ENCODE measurements at regions not wholly inside any gene's neighbourhood (a gene's known extent, or its start where the extent isn't known, plus 50 kb on each side); places are given as distances from the start of the nearest gene placed in this dataset.

- FAIRE-seq (no peak), ATAC-seq (no peak), DNase-seq (ENCODE audit: low read depth in 1 of 2, low spot score in 1 of 2) (no peak)
- CTCF ChIA-PET: no interaction called here
- 50% methylated on average over 2 of the region's 2 CpGs for WGBS (ENCODE audit: missing lambda C conversion rate)
- Histone ChIP-seq H3K9me3 (no peaks in the 10 kb centered on the region), H3K4me3 (no peak overlapping the region), H3K27ac (no peak overlapping the region; a peak in 1 of 6 replicates), H3K4me1 (no peaks in the 10 kb centered on the region), H3K4me2 (no peak overlapping the region)
- POLR2A ChIA-PET: no interaction called here
- no peak for TF ChIP-seq ZFP36 (IDR thresholded peaks at IDR 0.05; ENCODE audit: borderline replicate concordance, partially characterized antibody)
- no peak for TF ChIP-seq NPAS2 (CRISPR knock-in tag; IDR thresholded peaks at IDR 0.05; ENCODE audit: borderline replicate concordance)
- no peak for TF ChIP-seq ELK1 (IDR thresholded peaks at IDR 0.05; ENCODE audit: low read depth, low read length)
- no peak for TF ChIP-seq E2F6 (IDR thresholded peaks at IDR 0.05; ENCODE audit: borderline replicate concordance, low read depth)
- no peak for TF ChIP-seq TP53 (CRISPR knock-in tag; IDR thresholded peaks at IDR 0.05)
These were observed 269.6 kb downstream of the PSAT1 start for GRCh38 chr9:78566521-78566920.

GRCh38 chr9:78566948-78567675 lies 270.2 kb downstream of the PSAT1 start:
- Histone ChIP-seq H3K27ac (no peak overlapping the region; a peak in 1 of 6 replicates), H3K4me3 (no peak overlapping the region), H3K9me3 (no peaks in the 10 kb centered on the region), H3K4me1 (no peaks in the 10 kb centered on the region), H3K4me2 (no peak overlapping the region)
- TF ChIP-seq HMGXB4 (CRISPR knock-in tag; IDR thresholded peaks at IDR 0.05; ENCODE audit: borderline replicate concordance): no peak
- TF ChIP-seq CEBPB (IDR thresholded peaks at IDR 0.05): no peak
- no peak for TF ChIP-seq EHMT2 (IDR thresholded peaks at IDR 0.05; ENCODE audit: low read depth)
- no peak for TF ChIP-seq EHF (CRISPR knock-in tag; IDR thresholded peaks at IDR 0.05)
- TF ChIP-seq PBX3 (IDR thresholded peaks at IDR 0.05): no peak
- TF ChIP-seq ZFP36 (IDR thresholded peaks at IDR 0.05; ENCODE audit: borderline replicate concordance, partially characterized antibody): no peak
- TF ChIP-seq CHD4 (IDR thresholded peaks at IDR 0.05; ENCODE audit: borderline replicate concordance): no peak
- no peak for TF ChIP-seq ZNF302 (CRISPR knock-in tag; IDR thresholded peaks at IDR 0.05)
- no peak for TF ChIP-seq RCOR1 (IDR thresholded peaks at IDR 0.05; ENCODE audit: low read depth, low read length)
- no peak for TF ChIP-seq RFX5 (IDR thresholded peaks at IDR 0.05)
- TF ChIP-seq, protein P1, sequence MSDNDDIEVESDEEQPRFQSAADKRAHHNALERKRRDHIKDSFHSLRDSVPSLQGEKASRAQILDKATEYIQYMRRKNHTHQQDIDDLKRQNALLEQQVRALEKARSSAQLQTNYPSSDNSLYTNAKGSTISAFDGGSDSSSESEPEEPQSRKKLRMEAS (IDR thresholded peaks at IDR 0.05): no peak
- no peak for TF ChIP-seq CHD2 (IDR thresholded peaks at IDR 0.05; ENCODE audit: low read length, partially characterized antibody)
- TF ChIP-seq ZSCAN20 (CRISPR knock-in tag; IDR thresholded peaks at IDR 0.05): no peak
- no peak for TF ChIP-seq ZC3H11A (IDR thresholded peaks at IDR 0.05)
- TF ChIP-seq HOXA7 (CRISPR knock-in tag; IDR thresholded peaks at IDR 0.05): no peak
- POLR2A ChIA-PET: no interaction called here
- FAIRE-seq (no peak), DNase-seq (ENCODE audit: low read depth in 1 of 2, low spot score in 1 of 2) (no peak), ATAC-seq (no peak)
- CTCF ChIA-PET: no interaction called here
- 42% methylated on average over 5 of the region's 5 CpGs for WGBS (ENCODE audit: missing lambda C conversion rate)
